ENCODE measurements at regions not wholly inside any gene's neighbourhood (a gene's known extent, or its start where the extent isn't known, plus 50 kb on each side); places are given as distances from the start of the nearest gene placed in this dataset.
A peak's percentile ranks its signal among the peaks of the same experiment; 100 is the strongest.

GRCh38 chr1:231108516-231109302 is 53.1 kb upstream of the TRIM67 start:
- no peak for DNase-seq

GRCh38 chr1:231107600-231108326 is 54.1 kb upstream of the TRIM67 start:
- DNase-seq: no peak

GRCh38 chr1:231107151-231107550 is 54.7 kb upstream of the TRIM67 start:
- no peak for DNase-seq

DNA sequence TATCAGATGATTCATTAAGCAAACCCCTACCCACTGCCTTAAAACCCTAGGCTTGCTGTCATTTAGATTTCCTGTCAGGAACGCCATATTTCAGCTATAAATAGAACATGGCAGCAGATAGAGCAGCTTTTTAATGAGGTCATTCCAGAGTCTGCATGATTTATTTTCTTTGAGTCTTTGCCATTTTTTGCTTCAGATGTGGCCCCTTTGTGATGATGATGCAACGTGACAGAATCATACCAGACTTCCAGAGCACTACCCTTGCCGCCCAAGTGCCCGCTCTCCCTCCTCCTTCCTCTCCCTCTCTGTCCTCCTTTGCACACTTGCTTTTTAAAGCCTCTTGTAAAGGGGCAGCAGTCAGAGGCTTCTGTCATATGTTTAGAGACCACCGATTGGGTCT is 55.5 kb upstream of the TRIM67 start:
- no peak for DNase-seq

GRCh38 chr1:231104917-231105316 is 56.9 kb upstream of the TRIM67 start:
- no peak for DNase-seq

DNA sequence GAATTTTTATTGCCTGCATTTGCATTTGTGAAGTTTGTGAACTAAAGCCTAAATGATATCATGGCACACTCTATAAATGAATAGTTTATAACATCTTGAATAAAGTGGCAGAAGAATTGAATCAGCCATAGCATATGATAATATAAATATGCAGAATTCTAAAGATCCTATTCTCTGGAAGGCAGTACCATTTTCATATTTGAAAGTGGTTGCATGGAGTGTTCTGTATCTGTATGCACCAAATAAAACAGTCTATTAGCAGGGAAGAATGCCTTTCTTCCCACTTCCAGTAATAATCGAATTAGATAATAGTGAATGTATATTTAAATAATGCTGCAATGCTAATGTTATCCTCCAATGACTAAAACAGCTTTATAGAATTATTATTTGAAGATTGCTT is 57.9 kb upstream of the TRIM67 start:
- no peak for DNase-seq

- DNase-seq: no peak
Measured at GRCh38 chr1:231099996-231100767, 60.1 kb upstream of the FAM89A start.

GRCh38 chr1:231099311-231099710 is 59.3 kb upstream of the FAM89A start:
- no peak for DNase-seq

DNA sequence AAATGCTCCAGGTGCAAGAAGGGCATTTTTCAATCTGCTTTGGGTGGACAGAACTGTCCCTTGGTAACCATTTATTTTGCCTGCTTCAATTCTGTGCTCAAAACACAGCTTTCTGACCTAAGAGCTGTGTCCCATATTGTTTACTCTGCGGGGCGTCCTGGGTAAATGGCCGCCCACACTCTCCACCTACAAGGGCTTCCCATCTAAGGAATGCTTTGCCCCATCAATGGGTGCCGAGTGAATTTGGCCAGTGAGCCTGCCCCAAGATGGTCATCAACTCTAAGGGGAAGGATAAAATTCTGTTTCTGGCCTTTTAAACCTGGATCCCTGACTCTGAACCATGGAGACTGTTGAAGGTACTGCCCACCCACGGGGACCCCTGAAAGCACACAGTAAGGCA is 55.5 kb upstream of the FAM89A start:
- DNase-seq: no peak

GRCh38 chr1:231094421-231094820 is 54.4 kb upstream of the FAM89A start:
- no peak for DNase-seq

DNA sequence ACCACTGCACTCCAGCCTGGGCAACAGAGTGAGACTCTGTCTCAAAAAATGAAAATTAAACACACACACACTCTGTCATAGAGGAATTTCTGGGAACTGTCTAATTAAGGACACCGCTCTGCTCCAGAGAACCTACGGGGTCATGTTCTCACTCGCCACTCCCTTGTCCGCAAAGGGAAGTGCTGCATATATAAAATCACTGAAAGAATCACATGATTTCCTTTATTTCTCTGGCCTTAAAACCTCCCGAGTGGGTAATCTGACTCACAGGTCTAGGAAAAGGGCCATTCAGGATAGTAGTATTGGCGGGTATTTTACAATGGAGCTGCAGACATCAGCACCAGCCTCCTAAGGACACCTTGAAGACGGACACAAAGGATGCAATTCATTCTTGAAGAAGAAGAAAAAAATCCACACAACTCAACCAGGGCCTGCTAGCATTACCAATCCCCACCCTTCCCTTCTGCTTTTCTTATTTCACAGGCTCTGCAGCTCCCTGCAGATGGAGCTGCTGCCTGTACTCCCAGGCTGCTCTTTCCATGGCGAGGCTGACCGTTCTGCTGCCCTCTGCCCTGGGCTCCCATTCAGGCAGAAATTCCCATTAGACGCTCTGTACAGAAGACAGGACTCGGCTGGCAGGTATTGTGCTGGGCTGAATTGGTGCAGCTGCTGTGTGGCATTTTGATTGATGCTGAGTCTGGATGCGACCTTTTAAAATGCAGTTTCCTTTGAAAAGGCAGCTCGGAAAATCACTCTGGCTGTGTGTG is 53.3 kb upstream of the FAM89A start:
- DNase-seq: peak; percentile 22

DNA sequence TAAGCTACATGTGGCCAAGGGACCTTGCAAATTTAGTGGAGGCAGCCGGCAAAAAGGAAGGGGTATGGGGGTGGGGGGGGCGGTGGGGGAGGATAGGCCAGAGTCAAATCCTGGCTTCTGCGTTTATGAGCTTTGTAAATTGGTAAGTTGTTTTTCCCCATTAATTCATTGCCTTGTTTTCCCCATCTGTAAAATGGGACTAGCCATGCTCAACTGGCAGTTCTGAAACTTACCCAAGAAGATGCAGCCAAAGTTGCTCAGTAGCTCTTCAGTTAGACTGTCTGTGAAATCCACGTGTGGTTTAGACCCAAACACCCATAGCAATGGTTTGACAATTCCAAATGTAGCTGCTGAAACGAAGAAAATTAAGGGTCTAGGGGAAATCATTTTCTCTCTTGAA is 52.3 kb upstream of the FAM89A start:
- no peak for DNase-seq

GRCh38 chr1:231091831-231092301 is 51.8 kb upstream of the FAM89A start:
- DNase-seq: no peak

GRCh38 chr1:231091415-231091814 is 51.4 kb upstream of the FAM89A start:
- DNase-seq: no peak

All from muscle of arm (tissue), 1 donor.